ENCODE measurements at regions not wholly inside any gene's neighbourhood (a gene's known extent, or its start where the extent isn't known, plus 50 kb on each side); places are given as distances from the start of the nearest gene placed in this dataset.

GRCh38 chr1:217138173-217138765 is 415.0 kb upstream of the ESRRG start:
- TF ChIP-seq CTCF (IDR thresholded peaks at IDR 0.05; ENCODE audit: low read depth, low read length) = no peak
- no peak overlapping the region for H3K4me3 ChIP-seq (replicated peaks in 1 of 2; ENCODE audit: low read depth in 2 of 2, low read length in 2 of 2)
- no peak for DNase-seq (ENCODE audit: low read depth in 2 of 2)

- TF ChIP-seq CTCF (IDR thresholded peaks at IDR 0.05; ENCODE audit: low read depth, low read length) = no peak
- no peak for DNase-seq (ENCODE audit: low read depth in 2 of 2)
- no peak overlapping the region for H3K4me3 ChIP-seq (replicated peaks in 1 of 2; ENCODE audit: low read depth in 2 of 2, low read length in 2 of 2)
Observed at GRCh38 chr1:217137210-217137881, 414.1 kb upstream of the ESRRG start.

- H3K4me3 ChIP-seq (replicated peaks in 1 of 2; ENCODE audit: low read depth in 2 of 2, low read length in 2 of 2) = no peak overlapping the region
- no peak for TF ChIP-seq CTCF (IDR thresholded peaks at IDR 0.05; ENCODE audit: low read depth, low read length)
- DNase-seq (ENCODE audit: low read depth in 2 of 2) = no peak
Observed at GRCh38 chr1:217136895-217137205, 413.6 kb upstream of the ESRRG start.

DNA sequence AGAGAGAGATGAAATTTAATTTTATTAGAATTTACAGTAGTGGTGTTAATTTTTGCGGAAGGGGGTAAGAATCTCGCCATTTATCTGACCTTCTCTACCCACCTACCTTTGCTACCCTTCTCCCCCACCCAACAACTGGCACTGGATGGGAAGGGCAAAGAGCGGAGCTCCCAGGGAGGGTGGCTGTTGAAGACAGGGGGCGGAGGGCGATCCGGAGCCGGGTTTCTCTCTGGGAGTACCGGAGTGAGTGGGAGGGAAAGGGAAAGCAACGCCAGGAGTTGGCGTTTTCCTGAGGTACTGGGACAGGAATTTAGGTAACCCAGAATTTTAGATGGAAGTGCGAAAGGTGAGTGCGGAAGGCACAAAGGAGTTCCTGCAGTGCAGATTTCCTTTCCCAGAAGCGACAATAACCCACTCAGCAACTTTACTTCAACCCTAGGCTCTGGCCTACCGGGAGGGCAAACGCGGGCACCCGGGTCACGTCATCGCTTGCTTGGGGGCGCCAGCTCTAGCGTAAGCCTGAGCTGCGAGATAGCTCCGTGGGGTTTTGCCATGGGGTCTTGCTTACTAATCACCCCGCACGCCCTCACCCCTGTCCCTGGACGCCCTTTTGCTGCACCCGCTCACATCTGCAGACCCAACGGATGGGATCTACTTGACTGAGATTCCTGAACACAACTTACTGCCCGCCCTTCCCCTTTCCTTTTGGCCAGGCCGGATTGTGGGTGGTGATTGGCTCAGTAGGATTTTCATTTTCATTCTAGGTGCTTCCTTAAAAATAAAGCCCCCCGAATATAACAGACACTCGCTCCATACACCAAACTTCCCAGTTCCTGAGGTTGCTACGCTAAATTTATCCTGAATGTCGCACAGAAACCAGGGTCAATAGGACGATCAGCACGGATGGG is 413.0 kb upstream of the ESRRG start:
- H3K4me3 ChIP-seq (replicated peaks in 1 of 2; ENCODE audit: low read depth in 2 of 2, low read length in 2 of 2) = peak overlapping the region; percentile 46 to 52
- DNase-seq (ENCODE audit: low read depth in 2 of 2) = no peak
- no peak for TF ChIP-seq CTCF (IDR thresholded peaks at IDR 0.05; ENCODE audit: low read depth, low read length)

DNA sequence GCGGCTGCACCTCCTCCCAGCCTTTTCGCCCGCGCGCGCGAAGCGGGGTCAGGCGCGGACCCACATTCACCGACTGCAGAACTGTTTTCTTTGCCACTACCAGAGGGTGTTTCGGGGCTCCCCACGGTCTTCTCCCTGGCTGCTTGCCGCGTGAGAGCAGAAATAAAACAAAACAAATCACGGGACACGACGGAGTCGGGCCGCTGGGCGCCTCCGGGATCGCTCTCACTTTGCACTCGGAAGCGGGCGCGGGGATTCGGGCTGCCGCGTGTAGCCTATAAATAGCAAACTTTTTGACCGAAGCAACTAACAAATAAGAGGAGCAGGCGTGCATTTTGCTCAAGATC is 412.3 kb upstream of the ESRRG start:
- H3K4me3 ChIP-seq (replicated peaks in 1 of 2; ENCODE audit: low read depth in 2 of 2, low read length in 2 of 2) = peak overlapping the region; percentile 46 to 52
- peak; percentile 11 to 22 for DNase-seq (ENCODE audit: low read depth in 2 of 2)
- TF ChIP-seq CTCF (IDR thresholded peaks at IDR 0.05; ENCODE audit: low read depth, low read length) = no peak

DNA sequence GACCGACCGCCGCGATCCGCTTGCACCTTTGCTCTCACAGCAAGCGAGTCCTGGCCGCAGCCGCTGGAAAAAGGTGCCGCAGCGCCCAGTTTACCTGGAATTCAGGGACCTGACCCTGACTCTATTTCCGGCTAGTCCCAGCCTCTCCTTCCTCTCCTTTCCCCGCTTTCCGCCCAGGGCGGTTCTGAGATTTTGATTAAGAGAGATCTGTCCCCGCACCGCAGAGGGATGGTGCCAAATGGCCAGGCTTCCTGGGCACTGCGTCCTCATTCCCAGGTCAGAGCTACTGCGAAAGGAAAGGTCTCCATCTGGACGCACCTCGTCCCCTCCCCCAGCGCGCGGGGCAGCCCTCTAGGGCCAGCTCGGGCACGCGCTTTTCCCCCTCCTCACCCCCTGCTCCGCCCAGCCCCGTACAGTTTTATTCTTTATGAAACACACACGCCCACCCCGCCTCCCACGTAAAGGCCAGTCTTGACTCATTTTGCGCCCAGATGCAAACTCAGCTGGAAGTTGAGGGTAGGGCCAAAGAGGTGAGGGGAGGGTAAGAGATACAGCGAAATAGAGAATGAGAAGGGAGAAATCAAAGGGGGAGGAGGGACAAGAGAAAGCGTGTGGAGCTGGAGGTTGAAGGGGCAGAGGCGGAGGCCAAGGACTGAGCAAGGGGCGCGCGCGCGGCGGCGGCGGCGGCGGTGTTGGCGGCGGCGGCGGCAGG is 411.8 kb upstream of the ESRRG start:
- TF ChIP-seq CTCF (IDR thresholded peaks at IDR 0.05; ENCODE audit: low read depth, low read length) = no peak
- peak in 1 of 2 donors; percentile 24 for DNase-seq (ENCODE audit: low read depth in 2 of 2)
- peak overlapping the region; percentile 38 to 52 for H3K4me3 ChIP-seq (replicated peaks in 1 of 2; ENCODE audit: low read depth in 2 of 2, low read length in 2 of 2)

Data from cardiac fibroblast (primary cell).